ENCODE measurements at regions not wholly inside any gene's neighbourhood (a gene's known extent, or its start where the extent isn't known, plus 50 kb on each side); places are given as distances from the start of the nearest gene placed in this dataset.

- no peak overlapping the region for H3K4me3 ChIP-seq (ENCODE audit: control extremely low read depth in 1 of 5, extremely low read depth in 1 of 5, insufficient read depth in 1 of 5, low read depth in 2 of 5, low read length in 4 of 5)
- Mint-ChIP-seq H3K27me3 (no peaks in the 10 kb centered on the region), H3K4me3 (no peak overlapping the region), H3K27ac (no peak overlapping the region), H3K4me1 (no peaks in the 10 kb centered on the region), H3K9me3 (ENCODE audit: insufficient read depth) (no peaks in the 10 kb centered on the region)
- ChIA-PET CTCF (no interaction called here), POLR2A (no interaction called here)
- H3K79me2 ChIP-seq (ENCODE audit: control insufficient read depth, insufficient read depth, low read length): no peaks in the 10 kb centered on the region
- ATAC-seq (ENCODE audit: low read depth) (no peak), DNase-seq (no peak)
- H3K36me3 ChIP-seq (replicated peaks in 1 of 2; ENCODE audit: control extremely low read depth in 1 of 2, control insufficient read depth in 1 of 2, extremely low read depth in 1 of 2, insufficient read depth in 2 of 2, low read length in 1 of 2): no peaks in the 10 kb centered on the region
- H3K27me3 ChIP-seq (replicated peaks in 1 of 4; ENCODE audit: control extremely low read depth in 1 of 4, control insufficient read depth in 3 of 4, insufficient read depth in 4 of 4, low read length in 3 of 4): no peaks in the 10 kb centered on the region
- no peaks in the 10 kb centered on the region for H4K20me1 ChIP-seq (ENCODE audit: control insufficient read depth, insufficient read depth, low read length, poor library complexity, severe bottlenecking)
- TF ChIP-seq EZH2 (IDR thresholded peaks at IDR 0.05; ENCODE audit: borderline replicate concordance, insufficient read depth, low read depth, low read length, poor library complexity, severe bottlenecking): no peak
- H3K4me2 ChIP-seq (replicated peaks; ENCODE audit: low read depth, low read length, poor library complexity, severe bottlenecking): no peak overlapping the region
- no peak overlapping the region for H3K9ac ChIP-seq (ENCODE audit: low read length)
- intact Hi-C loops (cut with micrococcal nuclease): no loop called here
- peaks cover 0 to 4% (median 3%) of the 10 kb centered on the region in 3 donors for H3K9me3 ChIP-seq (ENCODE audit: control extremely low read depth in 1 of 3, control insufficient read depth in 2 of 3, insufficient read depth in 1 of 3, low read length in 2 of 3)
- H3K27ac ChIP-seq (ENCODE audit: low read length in 2 of 2): no peak overlapping the region
- H3K4me1 ChIP-seq (ENCODE audit: control insufficient read depth in 2 of 2, insufficient read depth in 2 of 2, low read length in 2 of 2): no peaks in the 10 kb centered on the region
- no peak overlapping the region for H2AFZ ChIP-seq (ENCODE audit: insufficient read depth, low read depth, low read length, poor library complexity, severe bottlenecking)
- no CpG with 5 or more reads among the region's 1 CpG for WGBS (ENCODE audit: insufficient coverage)
Measured at GRCh38 chr11:29783506-29783905, 233.3 kb downstream of the KCNA4 start.

GRCh38 chr11:29782447-29782846, 234.4 kb downstream of the KCNA4 start:
- Histone ChIP-seq H3K27me3 (replicated peaks in 1 of 4; ENCODE audit: control extremely low read depth in 1 of 4, control insufficient read depth in 3 of 4, insufficient read depth in 4 of 4, low read length in 3 of 4) (no peaks in the 10 kb centered on the region), H3K36me3 (replicated peaks in 1 of 2; ENCODE audit: control extremely low read depth in 1 of 2, control insufficient read depth in 1 of 2, extremely low read depth in 1 of 2, insufficient read depth in 2 of 2, low read length in 1 of 2) (no peaks in the 10 kb centered on the region), H3K4me3 (ENCODE audit: control extremely low read depth in 1 of 5, extremely low read depth in 1 of 5, insufficient read depth in 1 of 5, low read depth in 2 of 5, low read length in 4 of 5) (no peak overlapping the region), H3K4me1 (ENCODE audit: control insufficient read depth in 2 of 2, insufficient read depth in 2 of 2, low read length in 2 of 2) (no peaks in the 10 kb centered on the region), H3K79me2 (ENCODE audit: control insufficient read depth, insufficient read depth, low read length) (no peaks in the 10 kb centered on the region), H2AFZ (ENCODE audit: insufficient read depth, low read depth, low read length, poor library complexity, severe bottlenecking) (no peak overlapping the region), H3K4me2 (replicated peaks; ENCODE audit: low read depth, low read length, poor library complexity, severe bottlenecking) (no peak overlapping the region), H4K20me1 (ENCODE audit: control insufficient read depth, insufficient read depth, low read length, poor library complexity, severe bottlenecking) (no peaks in the 10 kb centered on the region), H3K9me3 (ENCODE audit: control extremely low read depth in 1 of 3, control insufficient read depth in 2 of 3, insufficient read depth in 1 of 3, low read length in 2 of 3) (peaks cover 0 to 4% (median 3%) of the 10 kb centered on the region in 3 donors), H3K9ac (ENCODE audit: low read length) (no peak overlapping the region), H3K27ac (ENCODE audit: low read length in 2 of 2) (no peak overlapping the region)
- TF ChIP-seq EZH2 (IDR thresholded peaks at IDR 0.05; ENCODE audit: borderline replicate concordance, insufficient read depth, low read depth, low read length, poor library complexity, severe bottlenecking) (no peak), CTCF (IDR thresholded peaks at IDR 0.05) (no peak)
- Mint-ChIP-seq H3K27me3 (no peaks in the 10 kb centered on the region), H3K4me3 (no peak overlapping the region), H3K27ac (no peak overlapping the region), H3K4me1 (no peaks in the 10 kb centered on the region), H3K9me3 (ENCODE audit: insufficient read depth) (no peaks in the 10 kb centered on the region)
- ChIA-PET CTCF (no interaction called here), POLR2A (no interaction called here)
- DNase-seq (no peak), ATAC-seq (ENCODE audit: low read depth) (no peak)
- intact Hi-C loops (cut with micrococcal nuclease): no loop called here
- no CpG with 5 or more reads among the region's 1 CpG for WGBS (ENCODE audit: insufficient coverage)

Measured in B cell (primary cell).